SU-DHL-6 (cell line): ENCODE measurements at regions not wholly inside any gene's neighbourhood (a gene's known extent, or its start where the extent isn't known, plus 50 kb on each side); places are given as distances from the start of the nearest gene placed in this dataset.
"Not testable (repeated sequence)": the region's sequence is repeated elsewhere in the genome, so short reads cannot be mapped to it uniquely, and the experiment has no call there.

Source experiments
- H2AFZ ChIP-seq: fragments of 200-600 bp; sonication (generic); 2 replicates; pipeline ENCODE4 v1.6.1; 2014; ENCODE audit warnings: low read depth, mild to moderate bottlenecking, moderate library complexity, mixed read lengths, antibody characterized with exemption, low read length; ENCODE audit not compliant: severe bottlenecking
- H3F3A ChIP-seq: fragments of 200-600 bp; shearing (Covaris generic); 2 replicates; pipeline ENCODE4 v1.6.0; 2016; ENCODE audit warnings: antibody characterized with exemption, mild to moderate bottlenecking; ENCODE audit not compliant: insufficient read depth
- H3K27ac ChIP-seq: fragments of 200-600 bp; sonication (generic); 2 replicates; pipeline ENCODE4 v1.5.1; 2016; ENCODE audit warnings: low read depth, mild to moderate bottlenecking, low read length, moderate library complexity, mixed read lengths
- H3K27me3 ChIP-seq: fragments of 200-600 bp; sonication (generic), shearing (Covaris generic); 2 replicates; pipeline ENCODE4 v1.6.0; 2014; ENCODE audit warnings: mild to moderate bottlenecking, low read length
- H3K36me3 ChIP-seq: fragments of 200-600 bp; sonication (generic); 2 replicates; pipeline ENCODE4 v1.6.1; 2014; ENCODE audit warnings: mild to moderate bottlenecking, low read length, mixed read lengths
- H3K4me2 ChIP-seq: fragments of 300-600, 200-600 bp; shearing (Covaris generic), sonication (generic); 2 replicates; pipeline ENCODE4 v1.6.0; 2014; ENCODE audit warnings: low read length, low read depth, mild to moderate bottlenecking; ENCODE audit not compliant: poor library complexity, severe bottlenecking
- H3K4me3 ChIP-seq: fragments of 200-600 bp; sonication (generic); 2 replicates; pipeline ENCODE4 v1.5.1; 2014; ENCODE audit warnings: antibody characterized with exemption, low read length, mild to moderate bottlenecking, mixed read lengths; ENCODE audit not compliant: insufficient read depth, poor library complexity, severe bottlenecking
- H3K79me2 ChIP-seq: fragments of 200-600 bp; sonication (generic); 2 replicates; pipeline ENCODE4 v1.6.1; 2014; ENCODE audit warnings: mild to moderate bottlenecking, low read length, moderate library complexity; ENCODE audit not compliant: insufficient read depth
- H3K9ac ChIP-seq: fragments of 200-600 bp; sonication (generic); 2 replicates; pipeline ENCODE4 v1.7.0; 2014; ENCODE audit warnings: mild to moderate bottlenecking, low read length
- H3K9me2 ChIP-seq: fragments of 200-600 bp; sonication (generic); replicated peaks from 2 replicates; pipeline ENCODE4 v1.6.1; 2014; ENCODE audit warnings: low read length; ENCODE audit not compliant: insufficient read depth
- H3K9me3 ChIP-seq: fragments of 200-600 bp; sonication (generic); 2 replicates; pipeline ENCODE4 v1.6.1; 2014; ENCODE audit warnings: low read length, mixed read lengths; ENCODE audit not compliant: insufficient read depth
- H4K20me1 ChIP-seq: fragments of 200-600 bp; sonication (generic); 2 replicates; pipeline ENCODE4 v1.6.1; 2014; ENCODE audit warnings: low read depth, mild to moderate bottlenecking, antibody characterized with exemption, low read length, moderate library complexity, mixed read lengths
- EZH2phosphoT487 ChIP-seq: fragments of 200-600 bp; sonication (generic), shearing (Covaris generic); conservative IDR thresholded peaks from 2 replicates; pipeline ENCODE4 v1.6.1; 2018; ENCODE audit warnings: mild to moderate bottlenecking, antibody characterized with exemption, low read length, moderate library complexity, mixed read lengths
- TF ChIP-seq, protein P1 (sequence below): fragments of 200-600 bp; sonication (generic); IDR thresholded peaks from one replicate; pipeline ENCODE4 v1.5.1; 2017; ENCODE audit warnings: antibody characterized with exemption, mild to moderate bottlenecking, low read length, moderate library complexity; ENCODE audit not compliant: insufficient read depth, poor library complexity, severe bottlenecking

DNA sequence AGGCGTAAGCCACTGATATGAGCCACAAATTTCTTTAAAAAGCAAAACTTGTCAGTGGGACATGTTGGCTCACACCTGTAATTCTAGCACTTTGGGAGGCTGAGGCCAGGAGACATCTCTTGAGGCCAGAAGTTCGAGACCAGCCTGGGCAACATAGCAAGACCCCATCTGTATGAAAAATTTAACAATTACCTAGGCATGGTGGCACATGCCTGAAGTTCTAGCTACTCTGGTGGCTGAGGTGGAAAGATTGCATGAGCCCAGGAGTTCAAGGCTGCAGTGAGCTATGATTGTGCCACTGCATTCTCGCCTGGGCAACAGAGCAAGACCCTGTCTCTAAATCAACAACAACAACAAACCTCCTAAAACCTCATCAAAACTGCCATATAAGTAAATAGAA is 147.6 kb upstream of the BARHL2 start:
- no peaks in the 10 kb centered on the region for H4K20me1 ChIP-seq
- no peak overlapping the region for H3K27ac ChIP-seq
- no peaks in the 10 kb centered on the region for H3K79me2 ChIP-seq
- H3K9me3 ChIP-seq: no peaks in the 10 kb centered on the region
- no peaks in the 10 kb centered on the region for H3K27me3 ChIP-seq
- no peak overlapping the region for H2AFZ ChIP-seq
- no peak for TF ChIP-seq EZH2phosphoT487
- TF ChIP-seq, protein P1, sequence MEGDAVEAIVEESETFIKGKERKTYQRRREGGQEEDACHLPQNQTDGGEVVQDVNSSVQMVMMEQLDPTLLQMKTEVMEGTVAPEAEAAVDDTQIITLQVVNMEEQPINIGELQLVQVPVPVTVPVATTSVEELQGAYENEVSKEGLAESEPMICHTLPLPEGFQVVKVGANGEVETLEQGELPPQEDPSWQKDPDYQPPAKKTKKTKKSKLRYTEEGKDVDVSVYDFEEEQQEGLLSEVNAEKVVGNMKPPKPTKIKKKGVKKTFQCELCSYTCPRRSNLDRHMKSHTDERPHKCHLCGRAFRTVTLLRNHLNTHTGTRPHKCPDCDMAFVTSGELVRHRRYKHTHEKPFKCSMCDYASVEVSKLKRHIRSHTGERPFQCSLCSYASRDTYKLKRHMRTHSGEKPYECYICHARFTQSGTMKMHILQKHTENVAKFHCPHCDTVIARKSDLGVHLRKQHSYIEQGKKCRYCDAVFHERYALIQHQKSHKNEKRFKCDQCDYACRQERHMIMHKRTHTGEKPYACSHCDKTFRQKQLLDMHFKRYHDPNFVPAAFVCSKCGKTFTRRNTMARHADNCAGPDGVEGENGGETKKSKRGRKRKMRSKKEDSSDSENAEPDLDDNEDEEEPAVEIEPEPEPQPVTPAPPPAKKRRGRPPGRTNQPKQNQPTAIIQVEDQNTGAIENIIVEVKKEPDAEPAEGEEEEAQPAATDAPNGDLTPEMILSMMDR: no peak
- H3K4me3 ChIP-seq: no peak overlapping the region
- no peak overlapping the region for H3K4me2 ChIP-seq
- no peak overlapping the region for H3K9ac ChIP-seq
- no peaks in the 10 kb centered on the region for H3F3A ChIP-seq
- H3K36me3 ChIP-seq: no peaks in the 10 kb centered on the region
- no peaks in the 10 kb centered on the region for H3K9me2 ChIP-seq

DNA sequence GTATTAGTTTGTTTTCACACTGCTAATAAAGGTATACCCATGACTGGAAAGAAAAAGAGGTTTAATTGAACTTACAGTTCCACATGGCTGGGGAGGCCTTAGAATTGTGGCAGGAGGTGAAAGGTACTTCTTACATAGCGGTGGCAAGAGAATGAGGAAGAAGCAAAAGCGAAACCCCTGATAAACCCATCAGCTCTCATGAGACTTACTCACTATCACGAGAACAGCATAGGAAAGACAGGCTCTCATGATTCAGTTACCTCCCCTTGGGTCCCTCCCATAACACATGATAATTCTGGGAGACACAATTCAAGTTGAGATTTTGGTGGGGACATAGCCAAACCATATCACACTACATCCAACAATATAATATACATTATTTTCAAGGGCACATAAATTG is 145.7 kb upstream of the BARHL2 start:
- Histone ChIP-seq H3K27me3 (no peaks in the 10 kb centered on the region), H3F3A (no peaks in the 10 kb centered on the region), H4K20me1 (no peaks in the 10 kb centered on the region), H3K9ac (no peak overlapping the region), H3K36me3 (no peaks in the 10 kb centered on the region), H3K4me3 (no peak overlapping the region), H3K4me2 (no peak overlapping the region), H3K9me3 (no peaks in the 10 kb centered on the region), H3K79me2 (no peaks in the 10 kb centered on the region), H3K27ac (no peak overlapping the region), H2AFZ (no peak overlapping the region), H3K9me2 (no peaks in the 10 kb centered on the region)
- TF ChIP-seq, protein P1: no peak
- TF ChIP-seq EZH2phosphoT487: no peak

DNA sequence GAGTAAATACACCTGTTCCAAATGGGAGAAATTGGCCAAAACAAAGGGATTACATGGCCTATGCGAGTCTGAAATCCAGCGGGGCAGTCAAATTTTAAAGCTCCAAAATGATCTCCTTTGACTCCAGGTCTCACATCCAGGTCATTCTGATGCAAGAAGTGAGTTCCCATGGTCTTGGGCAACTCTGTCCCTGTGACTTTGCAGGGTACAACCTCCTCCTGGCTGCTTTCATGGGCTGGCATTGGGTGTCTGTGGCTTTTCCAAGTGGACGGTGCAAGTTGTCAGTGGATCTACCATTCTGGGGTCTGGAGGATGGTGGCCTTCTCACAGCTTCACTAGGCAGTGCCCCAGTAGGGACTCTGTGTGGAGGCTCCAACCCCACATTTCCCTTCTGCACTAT is 144.3 kb upstream of the BARHL2 start:
- not testable (repeated sequence) for H3K9me2 ChIP-seq, H3K79me2 ChIP-seq, H3K9ac ChIP-seq, H3K27me3 ChIP-seq, H4K20me1 ChIP-seq, H3K4me2 ChIP-seq, H3F3A ChIP-seq, H2AFZ ChIP-seq, H3K27ac ChIP-seq, H3K4me3 ChIP-seq, H3K36me3 ChIP-seq, H3K9me3 ChIP-seq

DNA sequence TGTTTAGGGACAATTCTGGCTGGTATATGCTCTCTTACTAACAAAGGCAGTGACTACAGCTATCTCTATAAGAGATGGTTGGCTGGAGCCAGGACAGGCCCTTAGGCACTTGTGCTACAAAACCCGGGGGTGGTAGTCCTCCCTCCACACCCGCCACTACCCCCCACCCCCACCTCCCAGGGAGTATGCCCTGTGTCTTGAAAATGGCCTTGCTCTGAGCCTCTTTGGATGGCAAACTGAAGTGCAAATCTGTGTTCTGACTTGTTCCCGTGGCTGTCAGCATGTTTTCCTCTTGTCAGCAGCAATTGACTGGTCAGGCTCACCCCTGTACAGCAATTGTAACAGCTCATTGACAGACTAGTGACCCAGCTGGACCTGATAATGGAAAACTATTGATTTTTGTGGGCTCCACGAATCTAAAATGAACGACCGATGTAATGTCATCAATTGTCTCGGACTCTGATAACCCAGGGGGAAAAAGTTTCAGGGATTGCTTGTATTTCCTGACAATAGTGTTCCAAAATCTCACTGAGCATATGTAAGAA is 139.4 kb upstream of the BARHL2 start:
- Histone ChIP-seq H3K9me3 (no peaks in the 10 kb centered on the region), H2AFZ (no peak overlapping the region), H3K79me2 (no peaks in the 10 kb centered on the region), H3K36me3 (no peaks in the 10 kb centered on the region), H3F3A (no peaks in the 10 kb centered on the region), H4K20me1 (no peaks in the 10 kb centered on the region), H3K27ac (no peak overlapping the region), H3K9me2 (no peaks in the 10 kb centered on the region), H3K9ac (no peak overlapping the region), H3K4me3 (no peak overlapping the region), H3K27me3 (no peaks in the 10 kb centered on the region), H3K4me2 (no peak overlapping the region)
- TF ChIP-seq, protein P1: no peak
- TF ChIP-seq EZH2phosphoT487: no peak
